H1 (cell line): ENCODE measurements at regions not wholly inside any gene's neighbourhood (a gene's known extent, or its start where the extent isn't known, plus 50 kb on each side); places are given as distances from the start of the nearest gene placed in this dataset.

Source experiments
- EP300 ChIP-seq, 2 experiments: IDR thresholded peaks; 1 replicate in 1 of 2; 2 replicates in 1 of 2; pipeline ENCODE4 v1.6.1; 2011 to 2012; ENCODE audit warnings: low read depth in 2 of 2, low read length in 2 of 2, mild to moderate bottlenecking in 2 of 2, borderline replicate concordance in 1 of 2, inconsistent platforms in 1 of 2, moderate library complexity in 1 of 2
- PHF8 ChIP-seq: fragments of 200-600 bp; sonication (generic); conservative IDR thresholded peaks from 2 replicates; pipeline ENCODE4 v1.7.1; 2012; ENCODE audit warnings: low read depth, mild to moderate bottlenecking, inconsistent platforms, low read length, moderate library complexity
- TF ChIP-seq, protein P1 (sequence below): IDR thresholded peaks from 2 replicates; pipeline ENCODE4 v1.6.1; 2012; ENCODE audit warnings: inconsistent platforms

DNA sequence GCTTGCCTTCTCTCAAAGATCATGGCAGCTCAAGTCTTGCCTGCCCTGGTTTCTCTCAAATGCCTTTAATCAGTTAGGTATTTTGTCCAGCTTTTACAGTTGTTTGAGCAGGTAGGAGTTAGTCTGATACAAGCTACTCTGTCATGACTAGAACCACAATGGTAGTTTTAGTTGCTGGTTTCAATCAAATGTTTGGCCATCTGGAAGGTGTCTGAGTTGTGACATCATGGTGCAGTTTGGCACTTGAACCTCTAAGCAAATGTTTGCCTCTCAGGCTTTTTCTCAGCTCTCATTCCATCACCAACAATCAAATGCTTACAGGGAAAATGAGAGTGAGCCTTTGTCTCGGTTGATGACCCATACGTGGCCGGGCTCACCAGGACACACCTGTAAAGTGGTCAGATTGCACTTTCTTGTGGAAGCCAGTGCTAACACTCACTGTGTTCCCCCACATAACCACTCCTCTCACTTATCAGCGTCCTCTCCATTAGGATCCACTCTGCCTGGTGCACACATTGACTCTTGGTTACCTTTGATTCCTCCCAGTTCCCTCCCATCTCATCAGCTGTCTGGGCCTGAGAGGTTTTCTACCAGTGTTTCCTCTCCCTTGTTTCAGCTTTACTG, 67.5 kb downstream of the CCDC185 start (continued):
- TF ChIP-seq PHF8 (no peak), EP300 (IDR thresholded peaks at IDR 0.05; ENCODE audit: borderline replicate concordance in 1 of 2, low read depth in 2 of 2, low read length in 2 of 2) (no peak)
- TF ChIP-seq, protein P1, sequence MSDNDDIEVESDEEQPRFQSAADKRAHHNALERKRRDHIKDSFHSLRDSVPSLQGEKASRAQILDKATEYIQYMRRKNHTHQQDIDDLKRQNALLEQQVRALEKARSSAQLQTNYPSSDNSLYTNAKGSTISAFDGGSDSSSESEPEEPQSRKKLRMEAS = no peak
